Nucleus accumbens (tissue), 56 donors: ENCODE measurements at regions not wholly inside any gene's neighbourhood (a gene's known extent, or its start where the extent isn't known, plus 50 kb on each side); places are given as distances from the start of the nearest gene placed in this dataset.

Experiments
- DNase-seq, 56 donors: peaks; one replicate each; lab custom pipeline; 2025; lab: John Stamatoyannopoulos, UW

DNA sequence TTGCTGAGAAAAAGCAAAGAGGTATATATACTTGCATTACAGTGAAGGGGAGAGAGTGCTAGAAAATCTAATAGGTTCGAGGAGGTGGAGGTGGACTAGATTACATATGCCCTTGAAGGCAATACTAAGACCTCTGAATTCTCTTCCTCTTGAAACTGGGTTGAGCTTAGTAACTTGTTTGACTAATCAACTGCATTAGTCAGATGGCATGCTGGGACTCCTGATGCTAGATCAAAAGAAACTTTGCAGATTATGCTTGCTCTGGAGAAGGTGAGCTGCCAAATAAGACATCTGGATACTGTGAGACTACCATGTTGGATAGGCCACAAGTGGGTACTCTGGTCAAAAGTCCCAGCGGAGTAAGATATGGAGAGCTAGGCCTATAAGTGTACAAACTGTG lies 331.3 kb downstream of the KLF5 start:
- DNase-seq, result no peak

DNA sequence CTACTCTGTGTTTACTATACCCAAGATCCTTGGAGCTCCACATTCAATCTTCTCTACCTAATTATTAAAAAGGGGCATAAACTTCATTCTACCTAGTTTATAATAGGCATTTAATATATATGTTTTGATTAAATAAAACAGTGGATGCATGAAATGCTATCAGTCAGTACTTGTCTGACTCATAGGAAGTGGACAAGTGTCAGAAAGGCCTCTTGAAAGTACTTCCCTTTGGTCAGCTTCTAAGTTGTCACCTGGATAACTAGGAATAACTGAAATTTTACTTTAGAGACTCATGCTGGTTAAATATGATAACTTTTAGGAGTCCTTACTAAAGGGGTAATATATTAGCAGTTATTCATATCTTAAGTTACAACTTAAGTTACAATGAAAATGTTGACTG lies 329.8 kb downstream of the KLF5 start:
- DNase-seq, result no peak

DNA sequence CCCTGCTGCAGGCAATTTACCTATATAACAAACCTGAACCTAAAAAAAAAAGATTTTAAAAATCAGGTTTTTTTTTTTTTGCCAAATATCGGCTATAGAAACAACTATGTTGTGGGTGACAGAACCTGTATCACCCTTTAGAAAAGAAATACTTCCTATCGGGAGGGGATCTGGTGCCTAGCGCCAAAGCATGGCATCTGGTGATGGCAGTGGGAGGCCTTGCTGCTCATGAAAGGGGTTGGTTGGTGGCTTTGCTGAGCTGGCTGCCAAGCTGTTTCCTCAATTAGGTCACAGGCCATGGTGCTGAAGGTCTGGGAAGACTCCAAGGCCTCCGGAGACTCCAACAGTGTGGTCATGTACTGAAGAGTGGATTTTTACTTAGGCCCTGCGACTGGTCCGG lies 328.5 kb downstream of the KLF5 start:
- DNase-seq, result no peak

DNA sequence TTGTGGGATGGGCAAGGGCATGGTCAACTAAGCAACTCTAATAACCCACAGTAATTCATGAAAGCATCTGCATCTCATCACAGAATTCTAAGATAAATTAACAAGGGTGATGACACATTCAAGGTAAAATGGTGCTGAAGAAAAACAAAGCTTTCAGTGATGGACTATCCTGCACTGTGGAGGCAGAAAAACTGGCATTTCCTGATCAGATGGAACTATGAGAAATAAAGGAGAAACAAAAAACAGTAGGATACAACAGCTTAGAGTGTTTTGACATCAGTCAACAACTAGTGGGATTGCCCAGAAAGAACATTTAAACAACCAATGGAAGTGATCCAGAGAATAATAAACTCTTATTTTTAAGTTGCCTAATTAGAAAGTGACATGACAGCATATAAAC lies 327.0 kb downstream of the KLF5 start:
- DNase-seq, result no peak

GRCh38 chr13:73372666-73373627 lies 314.1 kb downstream of the KLF5 start:
- DNase-seq, result no peak

DNA sequence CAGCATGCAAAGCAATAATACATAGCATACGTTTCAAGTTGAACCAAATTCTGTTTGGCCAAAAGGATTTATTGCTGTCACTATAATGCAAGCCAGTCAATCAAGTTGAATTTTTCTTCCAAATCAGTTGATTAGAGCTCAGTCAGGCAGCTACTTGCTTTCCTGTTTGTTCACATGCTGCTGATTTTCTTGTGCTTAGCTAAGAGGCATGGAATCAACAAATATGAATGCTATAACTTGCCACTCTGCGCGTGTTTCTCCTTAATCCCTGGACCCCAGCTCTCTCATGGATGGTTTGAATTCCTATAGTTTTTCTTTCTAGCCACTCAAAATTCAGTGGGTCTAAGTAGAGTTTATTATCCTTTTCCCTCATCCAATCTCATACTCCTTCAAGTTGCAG lies 311.3 kb downstream of the KLF5 start:
- no peak for DNase-seq

DNA sequence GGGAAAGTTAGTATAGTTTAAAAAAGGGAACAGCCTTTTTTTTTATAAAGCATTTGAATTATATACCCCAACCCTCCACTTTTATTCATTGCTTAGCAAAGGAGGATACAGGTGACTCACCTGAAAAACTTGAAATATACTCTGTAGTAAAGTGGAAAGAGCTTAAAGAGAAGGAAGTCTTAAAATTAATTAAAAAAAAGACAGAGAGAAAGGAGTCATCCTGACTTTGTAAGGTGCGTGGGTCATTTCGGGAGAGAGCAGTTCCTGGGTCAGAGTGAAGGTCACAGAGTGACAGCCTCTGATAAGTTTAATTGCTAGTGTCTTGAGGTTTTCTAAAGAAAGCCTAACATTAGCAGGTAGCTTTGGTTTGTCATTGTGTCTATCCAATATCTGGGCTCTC lies 310.3 kb downstream of the KLF5 start:
- DNase-seq, result no peak

DNA sequence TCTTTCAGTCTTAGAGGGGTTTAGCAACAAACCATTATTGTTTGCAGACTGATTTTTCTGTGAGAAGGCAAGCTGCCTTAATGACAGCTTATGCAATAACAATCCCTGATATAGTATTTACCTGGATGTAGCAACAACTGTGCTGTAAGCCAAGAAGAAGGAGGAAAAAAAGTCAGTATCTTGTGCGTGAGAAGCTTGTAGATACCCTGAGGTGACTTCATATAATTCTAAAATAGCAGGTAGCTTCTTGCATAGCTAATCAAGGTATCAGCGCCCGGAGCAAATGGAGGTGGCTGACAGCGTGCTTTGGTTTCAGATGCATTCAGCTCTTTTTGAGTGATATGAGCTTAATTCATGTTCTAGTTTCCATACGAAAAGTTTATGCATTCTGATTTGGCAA lies 309.8 kb downstream of the KLF5 start:
- peak in 11 of 56 donors; percentile 1 to 28 (median 8) for DNase-seq

GRCh38 chr13:73367886-73368285 lies 309.1 kb downstream of the KLF5 start:
- DNase-seq, result no peak

- no peak for DNase-seq
Observed at GRCh38 chr13:73366241-73366640, 307.4 kb downstream of the KLF5 start.

DNA sequence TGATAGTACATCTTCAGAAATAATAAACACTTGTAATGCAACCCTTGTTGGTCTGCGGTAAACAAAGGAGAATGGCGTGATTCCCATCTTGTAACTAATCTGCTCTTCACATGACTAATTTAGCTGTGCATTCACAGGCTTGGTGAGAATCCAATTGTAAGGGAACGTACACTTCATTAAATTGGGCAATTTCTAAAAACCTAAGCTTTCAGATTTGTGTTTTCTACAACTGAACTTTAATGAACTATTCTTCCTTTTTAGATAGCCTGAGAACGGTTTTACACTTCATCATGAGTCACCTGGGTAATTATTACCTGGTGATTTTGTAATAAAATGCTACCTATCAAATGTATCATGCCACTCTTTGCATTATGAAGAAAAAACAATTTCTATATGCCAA lies 306.9 kb downstream of the KLF5 start:
- no peak for DNase-seq

- DNase-seq, result no peak
Observed at GRCh38 chr13:73365252-73365651, 306.4 kb downstream of the KLF5 start.

DNA sequence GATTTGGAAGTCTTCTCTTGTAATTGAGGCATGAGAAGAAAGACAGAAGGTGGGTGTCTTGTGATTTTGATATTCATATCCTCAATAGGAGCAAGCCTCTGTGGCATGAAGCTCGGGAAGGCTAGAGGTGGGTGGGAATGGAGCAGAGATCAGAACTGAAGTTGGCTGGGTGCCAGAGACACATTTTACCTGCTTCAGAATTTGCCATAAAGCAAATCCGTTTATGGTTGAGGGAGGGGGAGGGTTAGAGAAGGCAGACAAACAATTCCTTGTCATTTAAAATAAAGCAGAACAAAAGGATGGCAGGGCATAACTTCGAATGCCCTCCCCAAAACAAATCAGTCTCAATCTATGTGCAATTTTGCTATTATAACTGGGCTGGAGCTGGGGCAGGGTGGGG lies 305.9 kb downstream of the KLF5 start:
- DNase-seq, result peak in 5 of 56 donors; percentile 2 to 25 (median 16)

DNA sequence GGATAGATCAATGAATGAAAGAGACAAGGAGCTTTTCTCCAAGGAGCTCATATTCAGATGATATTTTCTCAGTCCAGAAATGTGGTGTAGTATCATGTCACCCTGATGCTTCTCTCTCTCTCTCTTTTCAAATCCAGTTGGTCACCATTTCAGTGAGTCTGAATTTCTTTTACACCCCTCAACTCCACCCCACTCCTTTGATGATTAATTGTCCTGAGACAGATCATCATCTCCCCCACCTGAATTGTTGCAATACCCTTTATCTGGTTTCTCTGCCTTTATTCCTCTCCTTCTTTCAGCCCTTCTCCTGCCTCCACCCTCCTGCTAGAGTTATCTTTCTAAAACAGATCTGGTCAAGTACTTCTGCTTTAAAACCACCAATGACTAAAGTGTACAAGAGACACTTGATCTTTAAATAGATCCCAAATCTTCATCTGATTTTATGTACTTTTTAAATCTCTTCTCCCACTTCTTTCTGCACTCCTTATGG lies 299.8 kb downstream of the KLF5 start:
- DNase-seq, result no peak

GRCh38 chr13:73355134-73355533 lies 296.3 kb downstream of the KLF5 start:
- no peak for DNase-seq

GRCh38 chr13:73351730-73352129 lies 292.9 kb downstream of the KLF5 start:
- DNase-seq, result no peak

DNA sequence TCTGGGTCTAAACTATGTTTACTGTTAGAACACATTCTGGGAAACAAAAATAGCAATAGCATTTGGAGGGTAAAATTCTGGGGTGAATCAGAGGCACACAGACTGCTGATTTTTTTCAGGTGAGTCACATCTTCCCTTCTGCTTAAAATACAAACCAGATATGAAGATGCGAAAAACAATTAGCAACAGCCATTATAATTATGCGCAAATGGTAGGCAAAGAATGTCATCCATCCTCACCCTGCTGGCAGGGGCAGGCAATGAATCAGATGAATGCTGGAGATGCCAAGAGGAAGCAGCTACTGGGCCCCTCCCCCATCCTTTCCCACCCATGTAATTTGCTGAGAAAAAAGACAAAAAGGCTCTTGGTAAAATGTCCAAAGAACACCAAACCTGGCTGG lies 282.9 kb downstream of the KLF5 start:
- peak in 8 of 56 donors; percentile 0 to 52 (median 2) for DNase-seq

GRCh38 chr13:73340069-73340468 lies 281.3 kb downstream of the KLF5 start:
- no peak for DNase-seq

DNA sequence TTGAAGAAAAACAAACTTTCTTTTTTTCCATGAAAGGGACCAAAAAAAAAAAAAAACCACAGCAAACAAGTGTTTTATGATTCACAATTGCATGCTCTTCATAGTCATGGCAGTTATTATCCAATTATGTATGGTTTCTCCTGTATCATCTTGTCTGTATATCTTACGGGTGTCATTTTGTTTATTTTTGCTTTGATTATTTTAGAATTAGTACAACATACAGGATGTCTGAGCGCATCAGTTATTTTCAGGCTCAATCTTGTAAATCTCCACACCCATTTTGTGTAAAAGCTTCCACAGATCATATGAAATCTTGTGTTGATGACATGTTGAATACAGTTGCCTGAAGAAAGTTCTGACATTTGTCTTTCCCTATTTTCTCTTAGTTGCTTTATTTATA lies 280.3 kb downstream of the KLF5 start:
- DNase-seq, result no peak

DNA sequence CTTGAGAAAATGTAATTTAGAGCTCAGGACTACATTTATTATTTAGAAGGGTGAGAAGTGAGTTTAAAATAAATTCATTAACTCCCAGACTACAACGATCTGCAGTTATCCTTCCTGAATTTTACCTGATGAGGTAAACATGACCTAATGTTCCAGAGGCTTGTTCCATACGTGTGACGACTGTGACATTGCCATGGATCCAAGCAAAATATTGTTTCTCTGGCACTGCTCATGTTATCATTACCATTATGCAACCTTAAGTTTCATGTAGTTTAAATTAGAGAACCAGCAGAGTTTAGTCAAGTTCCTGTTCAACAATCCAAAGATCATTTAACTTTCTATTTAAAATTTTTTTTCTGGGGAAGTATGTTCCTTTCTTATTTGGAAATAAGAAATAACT lies 279.6 kb downstream of the KLF5 start:
- DNase-seq, result no peak

GRCh38 chr13:73337532-73337931 lies 278.7 kb downstream of the KLF5 start:
- DNase-seq, result no peak

GRCh38 chr13:73336773-73337172 lies 278.0 kb downstream of the KLF5 start:
- no peak for DNase-seq
